ENCODE measurements at regions not wholly inside any gene's neighbourhood (a gene's known extent, or its start where the extent isn't known, plus 50 kb on each side); places are given as distances from the start of the nearest gene placed in this dataset.

DNA sequence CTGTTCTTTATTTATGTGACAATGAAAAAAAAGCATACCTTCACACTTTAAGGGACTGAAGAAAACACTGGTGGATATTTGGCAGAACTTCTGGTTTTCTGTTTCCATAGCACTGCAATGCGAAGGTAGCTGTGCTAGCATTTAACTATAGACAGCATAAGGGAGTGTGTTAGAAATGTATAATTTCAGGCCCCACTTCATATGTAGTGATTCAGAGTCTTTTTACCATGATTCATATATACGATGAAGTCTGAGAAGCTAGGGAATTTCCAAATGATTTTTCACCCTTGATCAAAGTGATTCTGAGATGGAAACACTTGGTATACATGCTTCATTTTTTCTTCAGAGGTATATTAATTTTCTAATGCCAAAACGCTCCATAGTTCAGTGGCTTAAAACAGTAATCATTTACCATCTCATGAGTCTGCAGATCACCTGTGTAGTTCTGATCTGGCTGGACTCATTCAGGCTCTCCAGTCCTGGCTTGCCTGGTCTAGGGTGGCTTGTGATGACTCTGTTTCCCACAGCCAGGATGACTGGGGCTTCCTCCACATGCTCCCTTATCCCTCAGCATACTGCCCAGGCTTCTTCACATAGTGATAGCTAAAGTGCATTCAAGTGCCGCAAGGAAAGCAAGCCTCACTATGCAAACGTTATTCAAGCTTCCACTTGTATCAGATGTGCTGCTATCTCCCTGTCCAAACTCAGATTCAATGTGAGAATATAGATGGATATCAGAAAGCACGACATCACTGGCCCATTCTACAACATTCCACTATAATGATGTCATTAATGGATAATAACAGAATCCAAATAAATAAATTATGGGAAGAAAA, 790.1 kb downstream of the TECRL start:
- DNase-seq: no peak

GRCh38 chr4:63607169-63607872, 801.9 kb downstream of the TECRL start:
- DNase-seq: peak; percentile 11 to 55

DNA sequence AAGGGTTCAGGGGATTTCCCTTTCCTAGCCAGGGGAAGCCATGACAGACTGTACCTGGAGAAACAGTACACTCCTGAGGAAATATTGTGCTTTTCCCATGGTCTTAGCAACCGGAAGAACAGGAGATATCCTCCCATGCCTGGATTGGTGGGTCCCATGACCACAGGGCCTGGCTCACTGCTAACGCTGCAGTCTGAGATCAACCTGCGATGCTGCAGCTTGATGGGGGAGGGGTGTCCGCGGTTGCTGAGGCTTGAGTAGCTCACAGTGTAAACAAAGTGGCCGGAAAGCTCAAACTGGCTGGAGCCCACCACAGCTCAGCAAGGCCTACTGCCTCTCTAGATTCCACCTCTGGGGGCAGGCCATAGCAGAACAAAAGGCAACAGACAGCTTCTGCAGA, 819.5 kb downstream of the TECRL start:
- DNase-seq: no peak

DNA sequence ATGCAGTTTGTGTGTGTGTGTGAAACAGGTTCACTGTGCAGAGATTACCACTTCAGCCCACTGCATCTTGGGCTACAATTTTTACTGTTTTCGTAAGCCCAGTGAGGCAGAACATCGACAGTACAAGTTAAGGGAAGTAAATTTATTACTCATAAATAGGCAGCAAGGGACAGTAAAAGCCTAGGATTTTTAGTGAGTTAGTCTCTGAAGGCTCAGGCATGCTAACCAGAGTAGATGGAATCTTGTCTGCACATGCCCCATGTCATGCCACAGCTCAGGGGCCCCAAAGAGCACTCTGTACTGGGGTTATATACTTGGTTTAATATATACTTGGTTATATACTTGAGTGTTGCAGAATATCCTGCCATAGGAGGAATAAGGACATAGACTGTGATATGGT, 825.7 kb downstream of the TECRL start:
- DNase-seq: no peak

GRCh38 chr4:63583007-63583406, 826.2 kb downstream of the TECRL start:
- DNase-seq: no peak

DNA sequence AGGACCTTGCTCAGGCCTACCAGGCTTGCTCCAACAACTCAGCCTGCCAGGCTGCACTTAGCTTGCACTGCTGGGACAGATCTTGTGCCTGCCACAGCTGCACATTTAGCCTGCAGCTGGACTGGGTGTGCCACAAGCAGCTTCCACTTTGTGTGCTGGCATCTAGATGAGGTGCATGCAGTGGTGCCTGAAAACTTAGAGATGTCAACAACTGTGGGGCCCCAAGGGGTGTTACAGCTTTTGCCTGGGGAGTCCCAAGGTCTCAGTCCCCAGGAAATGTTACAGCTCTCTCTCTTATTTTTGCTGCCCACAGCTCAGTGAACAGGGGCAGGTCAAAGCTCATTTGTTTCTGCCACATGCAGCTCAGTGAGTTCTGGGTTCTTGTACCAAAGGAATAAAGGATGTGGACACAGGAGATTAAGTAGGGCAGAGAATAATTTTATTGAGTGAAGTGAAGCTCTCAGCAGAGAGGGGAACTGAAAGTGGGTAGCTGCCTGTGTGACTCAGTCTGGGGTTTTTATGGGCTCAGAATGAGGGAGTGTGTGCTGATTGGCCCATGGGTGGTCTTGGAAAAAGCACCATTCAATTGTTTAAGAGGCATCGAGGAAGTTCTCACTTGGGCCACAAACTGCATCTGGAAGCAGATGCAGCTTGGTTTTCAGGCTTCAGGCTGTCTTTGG, 828.3 kb downstream of the TECRL start:
- no peak for DNase-seq

GRCh38 chr4:63578383-63578782, 830.9 kb downstream of the TECRL start:
- DNase-seq: no peak

DNA sequence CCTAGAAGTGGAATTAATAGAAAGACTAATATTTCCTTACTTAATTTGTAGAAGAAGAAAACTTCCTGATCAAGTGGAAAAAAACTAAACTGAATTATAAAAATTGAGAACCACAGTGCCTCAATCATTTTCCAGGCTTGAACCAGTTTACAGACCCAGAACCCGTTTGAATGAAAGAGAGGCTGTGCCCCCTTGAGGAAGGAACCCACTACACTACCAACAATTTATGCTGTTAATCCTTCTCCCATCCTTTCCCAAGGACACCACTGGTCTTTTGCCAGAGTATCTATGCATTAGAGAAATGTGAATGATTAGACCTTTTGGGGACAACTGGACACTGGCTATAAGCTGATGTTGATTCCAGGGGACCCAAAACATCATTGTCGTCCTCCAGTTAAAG, 842.6 kb downstream of the TECRL start:
- no peak for DNase-seq

DNA sequence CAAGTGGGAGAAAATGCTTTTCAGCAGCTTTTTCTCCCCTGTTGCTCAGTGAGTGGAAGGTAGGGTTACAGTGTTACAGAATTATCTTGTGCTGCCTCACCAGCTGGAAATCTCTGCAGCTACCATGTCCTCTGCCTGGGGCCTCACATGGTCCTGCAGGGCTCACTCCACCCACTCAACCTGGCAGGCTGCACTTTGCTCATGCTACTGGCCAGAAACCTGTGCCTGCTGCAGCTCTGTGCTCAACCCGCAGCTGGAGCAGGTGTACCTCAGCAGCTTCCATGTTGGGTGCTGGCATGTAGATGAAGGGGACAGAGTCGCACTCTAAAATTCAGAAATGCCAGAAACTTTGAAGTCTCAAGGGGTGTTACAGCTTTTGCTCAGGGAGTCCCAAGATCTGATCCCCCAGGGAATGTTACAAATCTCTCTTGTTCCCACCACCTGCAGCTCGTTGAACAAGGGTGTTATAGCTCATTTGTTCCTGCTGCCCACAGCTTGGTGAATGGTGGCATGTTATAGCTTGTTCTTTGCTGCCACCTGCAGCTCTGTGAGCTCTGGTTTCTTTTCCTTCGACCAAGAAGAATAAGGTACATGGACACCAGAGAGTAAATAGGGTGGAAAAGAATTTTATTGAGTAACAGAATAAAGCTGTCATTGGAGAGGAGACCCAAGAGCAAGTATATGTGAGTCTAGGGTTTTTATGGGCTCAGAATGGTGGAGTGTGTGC, 845.8 kb downstream of the TECRL start:
- DNase-seq: peak in 1 of 2 experiments; percentile 6

- DNase-seq: no peak
These were observed 850.5 kb downstream of the TECRL start for GRCh38 chr4:63558709-63559108.

GRCh38 chr4:63556332-63556731, 852.9 kb downstream of the TECRL start:
- DNase-seq: peak in 1 of 2 experiments; percentile 3

DNA sequence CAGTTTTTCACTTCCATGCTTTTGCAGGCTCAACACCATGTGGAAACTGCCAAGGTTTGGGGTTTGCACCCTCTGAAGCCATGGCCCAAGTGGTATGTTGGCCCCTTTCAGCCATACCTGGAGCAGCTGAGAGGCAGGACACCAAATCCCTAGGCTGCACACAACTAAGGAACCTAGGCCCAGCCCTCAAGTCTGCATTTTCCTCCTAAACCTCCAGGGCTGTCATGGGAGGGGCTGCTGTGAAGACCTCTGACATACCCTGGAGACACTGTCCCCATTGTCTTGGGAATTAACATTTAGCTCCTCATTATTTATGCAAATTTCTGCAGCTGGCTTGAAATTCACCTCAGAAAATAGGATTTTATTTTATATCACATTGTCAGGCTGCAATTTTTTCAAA, 856.1 kb downstream of the TECRL start:
- no peak for DNase-seq

DNA sequence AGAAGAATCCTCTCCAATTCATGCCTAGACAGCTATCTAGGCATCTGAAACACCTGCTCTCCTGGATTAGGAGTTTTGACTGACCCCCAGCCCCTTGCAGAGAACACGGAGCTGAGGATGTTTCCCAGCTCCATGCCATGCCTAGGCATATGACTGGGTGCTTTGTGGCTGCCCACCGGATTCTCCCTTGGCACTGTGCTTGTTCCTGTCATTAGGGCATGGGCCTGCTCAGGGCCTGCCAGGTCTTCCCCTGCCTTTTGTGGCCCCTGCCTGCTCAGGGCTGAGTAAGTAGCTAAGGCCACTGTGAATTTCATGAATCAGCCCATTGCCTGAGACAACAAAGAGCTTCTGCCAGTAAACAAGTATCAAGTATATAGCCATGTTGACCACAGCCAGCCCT, 867.4 kb downstream of the TECRL start:
- no peak for DNase-seq

DNA sequence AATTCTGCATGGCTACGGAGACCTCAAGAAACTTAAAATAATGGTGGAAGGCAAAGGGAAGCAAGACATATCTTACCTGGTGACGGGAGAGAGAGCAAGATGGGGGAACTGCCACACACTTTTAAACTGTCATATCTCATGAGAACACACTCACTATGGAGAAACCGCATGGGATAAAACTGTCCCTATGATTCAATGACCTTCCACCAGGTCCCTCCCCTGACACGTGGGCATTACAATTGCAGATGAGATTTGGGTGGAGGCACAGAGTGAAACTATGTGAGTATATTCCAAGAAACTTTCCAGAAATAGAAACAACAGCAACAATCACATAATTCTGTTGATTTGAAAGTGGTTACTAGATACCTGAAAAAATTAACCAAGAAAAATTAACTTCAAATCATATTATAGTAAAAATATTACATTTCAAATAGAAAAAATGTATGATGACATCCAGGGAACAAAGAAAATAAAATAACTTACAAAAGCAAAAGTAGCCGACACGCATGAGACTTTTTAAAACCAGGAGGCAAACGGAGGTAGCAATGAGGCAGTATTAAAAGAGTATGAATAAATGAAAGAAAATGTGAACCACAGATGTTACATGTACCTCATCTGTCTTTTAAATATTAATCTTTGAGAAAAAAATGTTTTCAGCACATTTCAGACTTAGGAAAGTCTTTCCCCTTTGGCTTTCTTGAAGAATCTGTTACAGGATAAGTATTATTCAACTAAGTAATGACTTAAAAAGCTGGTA, 879.5 kb downstream of the TECRL start:
- DNase-seq: no peak

DNA sequence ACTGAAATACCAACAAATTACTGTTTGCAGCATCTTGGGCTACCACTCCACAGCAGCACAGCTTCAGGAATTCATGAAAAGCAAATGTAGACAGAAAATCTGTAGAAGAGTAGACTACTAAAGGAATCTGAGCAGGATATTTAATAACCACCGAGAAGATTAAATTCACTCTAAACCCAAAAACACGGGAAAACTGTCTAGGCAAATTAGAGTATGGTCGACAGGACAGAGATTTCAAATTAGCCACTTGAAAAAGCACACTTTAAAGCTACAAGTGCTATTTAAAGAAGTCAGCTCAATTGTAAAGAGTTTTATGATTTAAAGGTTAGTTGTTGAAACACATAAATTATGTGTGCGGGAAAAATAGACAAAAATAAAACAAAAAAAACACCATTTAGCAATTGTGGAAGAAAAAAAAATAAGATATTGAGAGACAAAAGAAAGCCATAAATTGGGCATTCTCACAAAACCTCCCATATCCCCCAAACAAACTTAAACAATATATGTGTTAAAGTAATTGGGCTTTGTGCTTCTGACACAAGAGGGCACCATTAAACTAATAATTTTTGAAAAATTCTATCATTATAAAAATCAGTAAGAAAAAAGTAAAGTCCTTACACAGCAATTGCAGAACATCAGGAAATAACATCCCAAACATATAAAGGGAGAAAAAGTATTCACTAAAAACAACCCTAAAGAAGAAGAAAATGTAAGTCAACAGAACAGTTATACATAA, 880.8 kb downstream of the TECRL start:
- no peak for DNase-seq

DNA sequence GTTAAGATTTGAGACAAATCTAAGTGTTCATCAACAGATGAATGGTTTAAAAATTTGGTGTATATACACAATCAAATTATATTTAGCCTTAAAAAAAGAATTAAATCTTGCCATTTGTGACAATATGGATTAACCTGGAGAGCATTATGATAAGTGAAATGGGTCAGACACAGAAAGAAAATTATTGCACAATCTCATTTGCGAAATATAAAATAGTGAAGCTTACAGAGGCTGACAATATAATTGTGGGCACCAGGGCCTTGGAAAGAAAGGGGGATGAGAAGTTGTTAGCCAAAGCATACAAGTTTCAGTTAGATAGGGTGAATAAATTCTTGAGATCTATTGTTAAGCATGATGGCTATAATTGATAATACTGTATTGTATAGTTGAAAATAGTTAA, 883.0 kb downstream of the TECRL start:
- DNase-seq: no peak

- no peak for DNase-seq
These were observed 884.5 kb downstream of the TECRL start for GRCh38 chr4:63524764-63525163.

DNA sequence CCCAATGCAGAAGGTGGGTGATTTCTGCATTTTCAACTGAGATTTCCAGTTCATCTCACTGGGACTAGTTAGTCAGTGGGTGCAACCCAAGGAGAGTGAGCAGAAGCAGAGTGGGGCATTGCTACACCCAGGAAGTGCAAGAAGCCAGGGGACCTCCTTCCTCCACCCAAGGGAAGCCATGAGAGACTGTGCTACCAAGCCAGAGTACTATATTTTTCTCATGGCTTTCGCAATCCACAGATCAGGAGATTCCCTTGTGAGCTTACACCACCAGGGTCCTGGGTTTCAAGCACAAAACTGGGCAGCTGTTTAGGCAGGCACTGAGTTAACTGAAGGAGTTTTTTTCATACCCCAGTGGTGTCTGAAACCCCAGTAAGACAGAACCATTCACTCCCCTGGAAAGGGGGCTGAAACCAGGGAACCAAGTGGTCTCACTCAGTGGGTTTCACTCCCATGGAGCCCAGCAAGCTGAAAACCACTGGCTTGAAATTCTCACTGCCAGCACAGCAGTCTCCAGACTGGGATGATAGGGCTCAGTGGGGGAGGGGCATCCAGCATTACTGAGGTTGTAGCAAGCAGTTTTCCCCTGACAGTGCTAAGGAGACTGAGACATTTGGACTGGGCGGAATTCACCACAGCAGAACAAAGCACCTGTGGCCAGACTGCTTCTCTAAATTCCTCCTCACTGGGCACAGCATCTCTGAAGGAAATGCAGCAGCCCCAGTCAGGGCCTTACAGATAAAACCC, 903.4 kb downstream of the TECRL start:
- no peak for DNase-seq

GRCh38 chr4:63493265-63493664, 916.0 kb downstream of the TECRL start:
- no peak for DNase-seq

DNA sequence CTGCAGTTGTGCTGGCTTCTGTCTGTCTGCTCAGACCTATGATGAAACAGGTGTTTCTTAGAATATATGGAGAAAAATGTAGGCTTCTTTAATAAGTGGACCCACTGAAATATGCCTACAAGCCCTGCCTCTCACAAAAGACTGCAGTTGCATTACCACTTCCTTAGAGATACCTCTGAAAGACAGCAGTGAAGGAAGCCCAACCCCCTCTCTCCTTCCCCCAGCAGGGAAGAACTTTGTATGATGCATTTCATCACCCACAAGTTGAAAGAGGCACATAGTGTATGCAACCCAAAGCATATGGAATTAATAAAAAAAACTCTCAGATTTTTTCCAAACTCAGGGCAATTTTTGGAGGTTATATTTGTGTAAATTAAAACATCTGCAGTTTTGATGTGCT, 916.7 kb downstream of the TECRL start:
- no peak for DNase-seq

DNA sequence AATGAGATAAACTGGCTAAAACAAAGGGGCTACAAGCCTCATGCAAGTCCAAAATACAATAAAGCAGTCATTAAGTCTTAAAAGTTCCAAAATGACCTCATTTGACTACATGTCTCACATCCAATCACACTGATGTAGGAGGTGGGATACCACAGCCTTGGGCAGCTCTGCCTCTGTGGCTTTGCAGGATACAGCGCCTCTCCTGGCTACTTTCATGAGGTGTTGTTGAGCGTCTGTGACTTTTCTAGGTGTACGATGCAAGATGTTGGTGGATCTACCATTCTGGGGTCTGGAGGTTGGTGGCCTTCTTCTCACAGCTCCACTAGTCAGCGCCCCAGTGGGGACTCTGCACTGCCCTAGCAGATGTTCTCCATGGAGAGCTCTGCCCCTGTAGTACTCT, 944.9 kb downstream of the TECRL start:
- DNase-seq: no peak
